GM12878 (cell line): ENCODE measurements at regions not wholly inside any gene's neighbourhood (a gene's known extent, or its start where the extent isn't known, plus 50 kb on each side); places are given as distances from the start of the nearest gene placed in this dataset.

Experiments
- ATAC-seq: fragments of 200-7000 bp; cut with Tn5 transposase; 3 replicates; pipeline ENCODE4 v1.9.1; 2020; ENCODE audit warnings: mild to moderate bottlenecking, moderate library complexity
- BruUV-seq: library from RNA; stranded (reverse); fragments of 400-500 nt; replicated peaks from 2 replicates; lab custom pipeline; 2021; lab: Mats Ljungman, UMichigan
- CTCF ChIA-PET: fragments of 300-600 bp; sonication (Branson Sonifier 250); formaldehyde crosslinking; extraction: SDS; loops from one replicate; lab custom pipeline; 2021; ENCODE audit warnings: inconsistent platforms; lab: Yijun Ruan, JAX
- POLR2A ChIA-PET: fragments of 350-600 bp; formaldehyde crosslinking; extraction: SDS; loops from one replicate; lab custom pipeline; 2021; ENCODE audit warnings: inconsistent platforms; lab: Charles Lee
- RAD21 ChIA-PET: fragments of 300-600 bp; sonication (Branson Sonifier 250); formaldehyde crosslinking; loops from one replicate; lab custom pipeline; 2023; ENCODE audit warnings: antibody characterized with exemption; ENCODE audit not compliant: unreplicated experiment; lab: Charles Lee
- SMC1A ChIA-PET: fragments of 300-600 bp; sonication (Branson Sonifier 250); formaldehyde crosslinking; loops from one replicate; lab custom pipeline; 2023; ENCODE audit not compliant: unreplicated experiment, uncharacterized antibody; lab: Charles Lee
- DNase-seq: peaks from one replicate; pipeline ENCODE4 v3.0.0-alpha.2; 2011; ENCODE audit warnings: low read depth, low spot score
- FAIRE-seq: peaks from 3 replicates; lab custom pipeline; 2011; peaks lifted over from hg19 to GRCh38; lab: Jason Lieb, UNC
- H2AFZ ChIP-seq: 2 replicates; pipeline ENCODE4 v1.6.0; 2011; ENCODE audit warnings: low read depth, low read length, control low read depth; ENCODE audit not compliant: control insufficient read depth
- H3K27ac ChIP-seq: 2 replicates; pipeline ENCODE4 v1.5.1; 2011; ENCODE audit warnings: control low read depth; ENCODE audit not compliant: control insufficient read depth, insufficient read depth
- H3K27me3 ChIP-seq, 2 experiments: replicated peaks in 1 of 2; 2 replicates each; pipeline versions ENCODE4 v1.6.0 to v1.6.1; 2011; ENCODE audit warnings: low read length in 1 of 2; ENCODE audit not compliant: control insufficient read depth in 2 of 2, insufficient read depth in 2 of 2
- H3K36me3 ChIP-seq, 2 experiments: 2 replicates each; pipeline ENCODE4 v1.5.1; 2011; ENCODE audit warnings: low read length in 1 of 2; ENCODE audit not compliant: control insufficient read depth in 2 of 2, insufficient read depth in 2 of 2
- H3K4me1 ChIP-seq: 2 replicates; pipeline ENCODE4 v1.6.1; 2011; ENCODE audit warnings: mild to moderate bottlenecking, low read length, moderate library complexity, mixed read lengths; ENCODE audit not compliant: control insufficient read depth, insufficient read depth
- H3K4me2 ChIP-seq: 2 replicates; pipeline ENCODE4 v1.6.0; 2011; ENCODE audit warnings: control low read depth; ENCODE audit not compliant: control insufficient read depth, insufficient read depth
- H3K4me3 ChIP-seq: fragments of 200-600 bp; sonication (generic); 2 replicates; pipeline ENCODE4 v1.5.1; 2016
- H3K79me2 ChIP-seq: 2 replicates; pipeline ENCODE4 v1.6.0; 2011; ENCODE audit warnings: low read length; ENCODE audit not compliant: control insufficient read depth, insufficient read depth
- H3K9ac ChIP-seq: 2 replicates; pipeline ENCODE4 v1.8.0; 2011; ENCODE audit warnings: low read length, control low read depth, mixed read lengths; ENCODE audit not compliant: control insufficient read depth, insufficient read depth
- H3K9me3 ChIP-seq: replicated peaks from 3 replicates; pipeline ENCODE4 v1.5.1; 2011; ENCODE audit warnings: mild to moderate bottlenecking, low read length; ENCODE audit not compliant: control insufficient read depth, insufficient read depth
- H4K20me1 ChIP-seq: 2 replicates; pipeline ENCODE4 v1.6.0; 2011; ENCODE audit not compliant: control insufficient read depth, insufficient read depth
- ATF2 ChIP-seq: IDR thresholded peaks from 2 replicates; pipeline ENCODE4 v1.6.1; 2012; ENCODE audit warnings: low read length, inconsistent platforms
- BCL11A ChIP-seq: IDR thresholded peaks from 2 replicates; pipeline ENCODE4 v1.6.1; 2011; ENCODE audit warnings: low read depth, low read length
- BRCA1 ChIP-seq: IDR thresholded peaks from 2 replicates; pipeline ENCODE4 v1.6.1; 2011; ENCODE audit warnings: low read depth, low read length, improper control_type of control experiment
- CBX5 ChIP-seq: sonication (generic); IDR thresholded peaks from 2 replicates; pipeline ENCODE4 v1.6.1; 2016; ENCODE audit warnings: low read depth, moderate library complexity, mild to moderate bottlenecking, inconsistent platforms
- CHD2 ChIP-seq: IDR thresholded peaks from 2 replicates; pipeline ENCODE4 v1.6.1; 2011; ENCODE audit warnings: low read depth, low read length, improper control_type of control experiment, borderline replicate concordance
- CHD4 ChIP-seq: fragments of 200-600 bp; sonication (generic); IDR thresholded peaks from 2 replicates; pipeline ENCODE4 v1.6.1; 2016; ENCODE audit warnings: mild to moderate bottlenecking
- DPF2 ChIP-seq: fragments of 450-650 bp; IDR thresholded peaks from 2 replicates; pipeline ENCODE4 v1.6.1; 2017; ENCODE audit warnings: mild to moderate bottlenecking
- EGR1 ChIP-seq, 2 experiments: IDR thresholded peaks; 1 replicate in 1 of 2; 2 replicates in 1 of 2; pipeline ENCODE4 v1.6.1; 2011 to 2012; ENCODE audit warnings: low read depth in 2 of 2, low read length in 2 of 2, borderline replicate concordance in 1 of 2, mild to moderate bottlenecking in 1 of 2, moderate library complexity in 1 of 2
- IKZF2 ChIP-seq, 2 experiments: fragments of 450-650 bp; IDR thresholded peaks; 2 replicates each; pipeline ENCODE4 v1.6.1; 2017; ENCODE audit warnings: mild to moderate bottlenecking in 2 of 2, moderate library complexity in 2 of 2
- MTA3 ChIP-seq: IDR thresholded peaks from 2 replicates; pipeline ENCODE4 v1.6.1; 2012; ENCODE audit warnings: low read length, inconsistent platforms, borderline replicate concordance
- PAX5 ChIP-seq: IDR thresholded peaks from 2 replicates; pipeline ENCODE4 v1.6.1; 2011; ENCODE audit warnings: low read depth, low read length, borderline replicate concordance
- PML ChIP-seq: IDR thresholded peaks from 2 replicates; pipeline ENCODE4 v1.6.1; 2012; ENCODE audit warnings: low read length, inconsistent platforms
- POLR2AphosphoS2 ChIP-seq: IDR thresholded peaks from 2 replicates; pipeline ENCODE4 v1.6.1; 2011; ENCODE audit warnings: low read depth, mild to moderate bottlenecking, low read length, improper control_type of control experiment, moderate library complexity
- RFX5 ChIP-seq: IDR thresholded peaks from 2 replicates; pipeline ENCODE4 v1.6.1; 2011; ENCODE audit warnings: low read depth, low read length, improper control_type of control experiment
- RUNX3 ChIP-seq: IDR thresholded peaks from 2 replicates; pipeline ENCODE4 v1.6.1; 2012; ENCODE audit warnings: low read length, inconsistent platforms
- SMARCA5 ChIP-seq: fragments of 450-650 bp; IDR thresholded peaks from 2 replicates; pipeline ENCODE4 v1.6.1; 2017; ENCODE audit warnings: mild to moderate bottlenecking
- SPI1 ChIP-seq: IDR thresholded peaks from 2 replicates; pipeline ENCODE4 v1.6.1; 2011; ENCODE audit warnings: low read depth, mild to moderate bottlenecking, low read length, moderate library complexity, borderline replicate concordance; ENCODE audit not compliant: insufficient read depth
- TARDBP ChIP-seq: IDR thresholded peaks from 2 replicates; pipeline ENCODE4 v1.6.1; 2016; ENCODE audit warnings: borderline replicate concordance
- TCF7 ChIP-seq: IDR thresholded peaks from 2 replicates; pipeline ENCODE4 v1.6.1; 2014; ENCODE audit warnings: antibody characterized with exemption, borderline replicate concordance
- ZNF24 ChIP-seq: fragments of 450-650 bp; IDR thresholded peaks from 2 replicates; pipeline ENCODE4 v1.6.1; 2017; ENCODE audit warnings: antibody characterized with exemption, mild to moderate bottlenecking
- WGBS: methylation state at CpG from one replicate; pipeline ENCODE4 v1.1.6; 2016; ENCODE audit warnings: low lambda C conversion rate; ENCODE audit not compliant: insufficient replicate concordance, insufficient coverage; ENCODE audit errors: missing lambda C conversion rate; 5-methylcytosine and 5-hydroxymethylcytosine counted together
- in situ Hi-C: fragments of 300-500 bp; cut with MboI; formaldehyde crosslinking; loops from 9 replicates; pipeline ENCODE4 v1.14.3; 2018; ENCODE audit warnings: mixed read lengths
- intact Hi-C: fragments of 100-400 bp; cut with micrococcal nuclease; formaldehyde crosslinking; loops from one replicate; pipeline ENCODE4 v1.14.2; 2022; ENCODE audit not compliant: unreplicated experiment
- TF ChIP-seq, protein P1 (sequence below): IDR thresholded peaks from 2 replicates; pipeline ENCODE4 v1.6.1; 2011; ENCODE audit warnings: mild to moderate bottlenecking, low read depth, low read length, moderate library complexity; ENCODE audit not compliant: insufficient replicate concordance

GRCh38 chr1:14541348-14541747, 57.1 kb upstream of the KAZN start (continued):
- TF ChIP-seq ATF2 (no peak), EGR1 (IDR thresholded peaks at IDR 0.05; ENCODE audit: borderline replicate concordance in 1 of 2, low read depth in 2 of 2, low read length in 2 of 2) (no peak), RFX5 (no peak), TCF7 (no peak), SPI1 (no peak), IKZF2 (IDR thresholded peaks at IDR 0.05) (no peak)

DNA sequence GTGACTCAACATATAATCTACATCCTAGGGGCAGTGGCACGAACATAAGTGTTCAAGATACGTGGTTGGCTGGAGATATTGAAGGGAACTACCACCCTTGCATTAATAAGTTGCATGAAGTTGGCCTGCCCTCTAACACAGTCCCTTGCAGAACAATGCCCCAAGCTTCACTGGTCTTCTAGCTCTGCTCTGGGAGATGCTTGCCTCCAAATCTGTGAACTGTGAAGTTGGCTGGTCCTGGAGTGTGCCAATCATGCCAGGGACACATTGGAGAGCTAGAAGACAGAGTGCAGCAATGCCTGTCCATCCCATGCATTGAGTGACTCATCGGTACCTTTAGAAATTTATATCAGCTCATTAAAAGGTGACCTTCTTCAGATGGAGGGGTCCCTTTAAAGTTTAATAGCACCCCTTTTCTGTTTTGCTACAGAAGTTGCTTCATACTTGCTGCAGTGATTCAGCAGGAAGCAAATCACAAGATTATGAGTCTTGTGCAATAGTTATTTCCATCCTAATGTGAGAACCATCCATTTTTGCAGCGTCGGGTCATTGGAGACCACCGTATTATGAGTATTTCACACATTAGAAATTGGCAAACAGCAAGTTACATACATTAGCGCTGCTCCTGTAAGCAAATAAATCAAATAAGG, 55.2 kb upstream of the KAZN start:
- SMC1A ChIA-PET: interaction anchor here (1.7 kb wide), 1 partner anchor 22 kb away, joined by 4 read pairs; no protein-coding TSS in a partner anchor
- intact Hi-C loops: loop anchor here (2.0 kb wide), 1 partner anchor 27 kb away; no protein-coding TSS in a partner anchor
- TF ChIP-seq MTA3 (no peak), RUNX3 (no peak), CBX5 (no peak), BCL11A (no peak), SMARCA5 (no peak), RFX5 (no peak), POLR2AphosphoS2 (no peak), ZNF24 (no peak), CHD4 (no peak), BRCA1 (no peak), CHD2 (no peak), TARDBP (no peak), PAX5 (no peak), DPF2 (no peak), PML (no peak)
- TF ChIP-seq, protein P1, sequence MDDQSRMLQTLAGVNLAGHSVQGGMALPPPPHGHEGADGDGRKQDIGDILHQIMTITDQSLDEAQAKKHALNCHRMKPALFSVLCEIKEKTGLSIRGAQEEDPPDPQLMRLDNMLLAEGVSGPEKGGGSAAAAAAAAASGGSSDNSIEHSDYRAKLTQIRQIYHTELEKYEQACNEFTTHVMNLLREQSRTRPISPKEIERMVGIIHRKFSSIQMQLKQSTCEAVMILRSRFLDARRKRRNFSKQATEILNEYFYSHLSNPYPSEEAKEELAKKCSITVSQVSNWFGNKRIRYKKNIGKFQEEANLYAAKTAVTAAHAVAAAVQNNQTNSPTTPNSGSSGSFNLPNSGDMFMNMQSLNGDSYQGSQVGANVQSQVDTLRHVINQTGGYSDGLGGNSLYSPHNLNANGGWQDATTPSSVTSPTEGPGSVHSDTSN: no peak

More for the DNA sequence above, 55.2 kb upstream of the KAZN start:
- ATAC-seq (no peak), FAIRE-seq (no peak), DNase-seq (no peak)
- Histone ChIP-seq H3K9me3 (no peaks in the 10 kb centered on the region; the same call in 2 of the 3 replicates), H3K9ac (no peak overlapping the region), H4K20me1 (no peaks in the 10 kb centered on the region), H3K4me1 (0 out of 2 replicates have a peak, but pooled peaks cover 3% of the 10 kb centered on the region), H3K36me3 (no peaks in the 10 kb centered on the region), H3K27ac (no peak overlapping the region), H2AFZ (no peak overlapping the region), H3K27me3 (no peaks in the 10 kb centered on the region), H3K79me2 (no peaks in the 10 kb centered on the region), H3K4me3 (no peak overlapping the region), H3K4me2 (no peak overlapping the region)
- ChIA-PET RAD21 (interaction anchor here (0.6 kb wide), 1 partner anchor 25 kb away, joined by 5 read pairs; no protein-coding TSS in a partner anchor), POLR2A (interaction anchor here (1.0 kb wide), 1 partner anchor 26 kb away, joined by 4 read pairs; no protein-coding TSS in a partner anchor), CTCF (interaction anchor here (1.5 kb wide), 1 partner anchor 22 kb away, joined by 3 read pairs; no protein-coding TSS in a partner anchor)
- WGBS: 61% methylated on average over 7 of the region's 7 CpGs
- BruUV-seq: no TSS peak
- in situ Hi-C loops: no loop called here
